Right lobe of liver (tissue), 6 donors: ENCODE measurements at regions not wholly inside any gene's neighbourhood (a gene's known extent, or its start where the extent isn't known, plus 50 kb on each side); places are given as distances from the start of the nearest gene placed in this dataset.

Experiments
- ATAC-seq, 4 donors: fragments of 200-7000 bp; cut with Tn5 transposase; one replicate each; pipeline ENCODE4 v1.9.1; 2020; ENCODE audit warnings: mild to moderate bottlenecking in 4 of 4, moderate library complexity in 4 of 4
- DNase-seq, 3 donors: peaks; one replicate each; pipeline ENCODE4 v3.0.0-alpha.2; 2020
- H3K27ac ChIP-seq, 3 donors: fragments of 200-600 bp; one replicate each; pipeline ENCODE4 v1.8.0; 2022
- H3K27me3 ChIP-seq, 2 donors: fragments of 200-600 bp; one replicate each; pipeline ENCODE4 v1.8.0; 2022
- H3K36me3 ChIP-seq, 4 donors: fragments of 200-600 bp; sonication (generic) in 1 of 4; one replicate each; pipeline versions ENCODE4 v1.5.1 to v1.8.0; 2017 to 2022; ENCODE audit warnings: control low read depth in 1 of 4
- H3K4me1 ChIP-seq, 4 donors: fragments of 200-600 bp; sonication (generic) in 1 of 4; one replicate each; pipeline versions ENCODE4 v1.5.1 to v1.8.0; 2017 to 2022; ENCODE audit warnings: control low read depth in 1 of 4
- H3K4me3 ChIP-seq, 3 donors: fragments of 200-600 bp; one replicate each; pipeline ENCODE4 v1.8.0; 2022
- H3K9me3 ChIP-seq, 4 donors: fragments of 200-600 bp; sonication (generic) in 1 of 4; one replicate each; pipeline versions ENCODE4 v1.5.1 to v1.8.0; 2017 to 2022; ENCODE audit warnings: control low read depth in 1 of 4
- CTCF ChIP-seq, 4 donors: fragments of 200-600 bp in 3 of 4; fragments of 450-650 bp in 1 of 4; IDR thresholded peaks; one replicate each; pipeline versions ENCODE4 v1.5.1 to v1.8.0; 2016 to 2022; ENCODE audit warnings: antibody characterized with exemption in 4 of 4, mild to moderate bottlenecking in 2 of 4
- POLR2A ChIP-seq: fragments of 450-650 bp; IDR thresholded peaks from one replicate; pipeline ENCODE4 v1.6.1; 2017; ENCODE audit warnings: antibody characterized with exemption, mild to moderate bottlenecking
- WGBS: methylation state at CpG from one replicate; pipeline ENCODE4 v1.1.6; 2018; ENCODE audit warnings: low coverage, low lambda C conversion rate; ENCODE audit not compliant: insufficient coverage; ENCODE audit errors: missing lambda C conversion rate; 5-methylcytosine and 5-hydroxymethylcytosine counted together
- intact Hi-C, 2 donors: fragments of 100-400 bp; cut with DNase I; formaldehyde crosslinking; loops; one replicate each; pipeline versions ENCODE4 v1.11.2 to v1.14.1; 2022
- donor health status: DM: no; HTN: yes; CAD: no.
- donor health status: DM: no; HTN: no; CAD: no.
- donor health status: DM: no; HTN: no; CAD: no.
- donor health status: DM: no; HTN: yes; CAD: no.
- donor health status: DM: no; HTN: yes; CAD: no.

GRCh38 chr3:31176045-31176444, 281.6 kb upstream of the GADL1 start:
- 47% methylated on average over 3 of the region's 3 CpGs for WGBS
- Histone ChIP-seq H3K4me1 (peaks cover 0 to 10% (median under 1%) of the 10 kb centered on the region in 4 donors), H3K27ac (no peak overlapping the region), H3K9me3 (no peaks in the 10 kb centered on the region), H3K4me3 (no peak overlapping the region), H3K27me3 (no peaks in the 10 kb centered on the region), H3K36me3 (no peaks in the 10 kb centered on the region)
- intact Hi-C loops, result no loop called here
- no peak for DNase-seq
- TF ChIP-seq CTCF (IDR thresholded peaks at IDR 0.05), result no peak
- TF ChIP-seq POLR2A, result no peak
- peak; percentile 52 to 59 (median 54) for ATAC-seq

DNA sequence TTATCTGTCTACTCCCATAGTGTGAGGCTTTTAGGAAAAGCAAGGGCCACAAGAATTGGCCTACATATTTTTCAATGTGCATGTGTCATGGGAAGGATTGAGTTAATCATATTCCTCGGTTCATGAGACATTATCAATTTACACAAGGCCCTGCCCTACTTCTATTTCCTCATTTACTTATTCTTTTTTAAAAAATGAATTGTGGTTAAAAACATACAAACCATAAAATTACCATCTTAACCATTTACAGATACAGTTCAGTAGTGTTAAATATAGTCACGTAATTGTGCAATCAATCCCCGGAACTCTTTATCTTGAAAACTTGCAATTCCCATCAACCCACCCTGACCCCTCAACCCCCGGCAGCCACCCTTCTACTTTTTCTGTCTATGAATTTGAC, 284.0 kb upstream of the GADL1 start:
- Histone ChIP-seq H3K36me3 (no peaks in the 10 kb centered on the region), H3K27ac (no peak overlapping the region), H3K4me3 (no peak overlapping the region), H3K4me1 (peaks cover 0 to 10% (median under 1%) of the 10 kb centered on the region in 4 donors), H3K27me3 (no peaks in the 10 kb centered on the region), H3K9me3 (no peaks in the 10 kb centered on the region)
- WGBS, result 31% methylated on average over 4 of the region's 4 CpGs
- TF ChIP-seq CTCF (IDR thresholded peaks at IDR 0.05) (no peak), POLR2A (no peak)
- DNase-seq (no peak), ATAC-seq (no peak)
- intact Hi-C loops, result no loop called here

- 72% methylated on average over 3 of the region's 3 CpGs for WGBS
- H3K27me3 ChIP-seq, result no peaks in the 10 kb centered on the region
- ATAC-seq, result no peak
- DNase-seq, result no peak
- H3K4me3 ChIP-seq, result no peak overlapping the region
- H3K27ac ChIP-seq, result no peak overlapping the region
- H3K36me3 ChIP-seq, result no peaks in the 10 kb centered on the region
- no peak for TF ChIP-seq POLR2A
- no peak for TF ChIP-seq CTCF (IDR thresholded peaks at IDR 0.05)
- no peaks in the 10 kb centered on the region for H3K9me3 ChIP-seq
- peaks cover 0 to 1% (median 0%) of the 10 kb centered on the region in 4 donors for H3K4me1 ChIP-seq
- intact Hi-C loops, result no loop called here
Observed at GRCh38 chr3:31179768-31180167, 285.3 kb upstream of the GADL1 start.

GRCh38 chr3:31180274-31180673, 285.8 kb upstream of the GADL1 start:
- Histone ChIP-seq H3K36me3 (no peaks in the 10 kb centered on the region), H3K27ac (no peak overlapping the region), H3K4me3 (no peak overlapping the region), H3K27me3 (no peaks in the 10 kb centered on the region), H3K9me3 (no peaks in the 10 kb centered on the region), H3K4me1 (no peaks in the 10 kb centered on the region)
- 67% methylated on average over 1 of the region's 1 CpG for WGBS
- ATAC-seq, result no peak
- TF ChIP-seq POLR2A, result no peak
- no peak for TF ChIP-seq CTCF (IDR thresholded peaks at IDR 0.05)
- DNase-seq, result no peak
- intact Hi-C loops, result no loop called here

DNA sequence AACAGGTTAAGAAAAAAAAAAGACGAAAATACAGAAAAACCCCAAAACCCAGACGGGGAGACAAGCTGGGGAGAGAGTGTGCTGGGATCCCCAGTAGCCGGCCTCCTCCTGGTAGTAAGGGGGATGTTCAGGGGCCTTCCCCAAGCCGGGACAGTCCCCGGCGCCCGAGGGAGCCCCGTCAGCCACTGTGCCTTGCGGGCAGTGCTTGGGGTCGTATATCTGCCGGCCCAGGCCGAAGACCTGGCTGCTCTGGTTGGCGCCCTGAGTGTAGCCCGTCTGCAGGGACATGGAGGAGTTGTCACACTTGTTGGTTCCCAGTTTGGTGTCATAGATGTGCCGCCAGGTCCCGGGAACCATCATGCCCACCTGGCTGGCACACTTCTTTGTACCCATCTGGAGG, 287.2 kb upstream of the GADL1 start:
- intact Hi-C loops, result no loop called here
- Histone ChIP-seq H3K36me3 (no peaks in the 10 kb centered on the region), H3K27me3 (no peaks in the 10 kb centered on the region), H3K4me3 (no peak overlapping the region), H3K9me3 (no peaks in the 10 kb centered on the region), H3K27ac (no peak overlapping the region), H3K4me1 (peaks cover 0 to 10% (median 3%) of the 10 kb centered on the region in 4 donors)
- ATAC-seq (peak in 1 of 4 donors; percentile 26), DNase-seq (no peak)
- 69% methylated on average over 5 of the region's 16 CpGs for WGBS
- no peak for TF ChIP-seq CTCF (IDR thresholded peaks at IDR 0.05)
- TF ChIP-seq POLR2A, result no peak
